Esophagus squamous epithelium (tissue), 5 donors: ENCODE measurements at regions not wholly inside any gene's neighbourhood (a gene's known extent, or its start where the extent isn't known, plus 50 kb on each side); places are given as distances from the start of the nearest gene placed in this dataset.

ENCODE experiments used
- DNase-seq: peaks from one replicate; lab custom pipeline; 2025; lab: John Stamatoyannopoulos, UW
- H3K27ac ChIP-seq, 4 donors: fragments of 200-600 bp; sonication (generic); one replicate each; pipeline ENCODE4 v1.5.1; 2016 to 2019; ENCODE audit warnings: mild to moderate bottlenecking in 1 of 4
- H3K27me3 ChIP-seq, 4 donors: fragments of 200-600 bp; sonication (generic); 1 replicate in 3 of 4; 2 replicates in 1 of 4; pipeline versions ENCODE4 v1.5.1 to v1.6.0; 2017 to 2021; ENCODE audit warnings: antibody characterized with exemption in 1 of 4
- H3K36me3 ChIP-seq, 3 donors: fragments of 200-600 bp; sonication (generic); one replicate each; pipeline ENCODE4 v1.5.1; 2016 to 2019
- H3K4me1 ChIP-seq, 3 donors: fragments of 200-600 bp; sonication (generic); one replicate each; pipeline ENCODE4 v1.5.1; 2017 to 2019
- H3K4me3 ChIP-seq, 4 donors: fragments of 200-600 bp; sonication (generic); 1 replicate in 3 of 4; 2 replicates in 1 of 4; pipeline ENCODE4 v1.5.1; 2016 to 2019; ENCODE audit warnings: mild to moderate bottlenecking in 2 of 4, moderate library complexity in 1 of 4
- H3K9me3 ChIP-seq, 3 donors: fragments of 200-600 bp; sonication (generic); one replicate each; pipeline ENCODE4 v1.5.1; 2016 to 2019
- POLR2A ChIP-seq, 4 donors: fragments of 450-650 bp; IDR thresholded peaks; one replicate each; pipeline ENCODE4 v1.6.1; 2017; ENCODE audit warnings: antibody characterized with exemption in 4 of 4, mild to moderate bottlenecking in 4 of 4, moderate library complexity in 3 of 4
- WGBS, 2 donors: methylation state at CpG; one replicate each; pipeline ENCODE4 v1.1.5; 2018; 5-methylcytosine and 5-hydroxymethylcytosine counted together
- intact Hi-C: fragments of 100-400 bp; cut with DNase I; formaldehyde crosslinking; loops from one replicate; pipeline ENCODE4 v1.15.0; 2022
- TF ChIP-seq, protein P1 (sequence below), 6 experiments: fragments of 450-650 bp in 4 of 6; fragments of 200-600 bp in 2 of 6; sonication (generic) in 2 of 6; IDR thresholded peaks; one replicate each; pipeline ENCODE4 v1.5.1; 2016 to 2019; ENCODE audit warnings: antibody characterized with exemption in 6 of 6, mild to moderate bottlenecking in 4 of 6, moderate library complexity in 4 of 6
- donor health status: DM: yes; HTN: yes; CAD: no.

DNA sequence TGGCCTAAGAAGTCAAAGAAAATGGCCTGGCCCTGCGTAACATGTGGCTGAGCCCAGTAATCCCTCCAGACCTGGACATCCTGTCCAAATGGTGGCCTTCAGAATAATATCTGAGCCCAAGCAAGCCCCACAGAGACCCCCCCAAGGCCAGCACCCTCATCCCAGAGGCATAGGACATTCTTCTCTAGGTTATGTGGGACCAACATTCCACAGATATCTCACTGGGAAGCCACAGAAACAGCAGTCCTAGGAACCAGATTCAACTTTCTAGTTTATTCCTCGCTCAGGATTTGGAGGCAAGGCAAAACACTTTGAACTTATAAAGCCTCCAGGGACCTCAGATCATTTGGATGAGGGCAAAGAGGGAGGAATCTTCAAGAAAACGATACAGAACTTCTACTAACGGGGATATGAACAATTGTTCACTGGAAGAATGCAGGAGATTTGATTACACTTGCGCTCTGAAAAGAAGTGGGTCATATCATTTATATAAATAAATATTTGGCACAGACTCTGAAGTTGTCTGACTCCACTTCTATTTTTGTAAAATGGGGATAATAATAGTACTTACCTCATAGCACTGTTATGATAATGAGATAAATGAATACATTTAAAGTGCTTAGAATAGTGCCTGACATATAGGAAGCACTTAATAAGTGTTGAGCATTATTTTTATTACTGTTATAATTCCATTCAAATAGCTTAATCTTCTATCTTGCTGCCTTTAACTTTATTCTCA is 171.5 kb downstream of the NUAK1 start:
- H3K4me3 ChIP-seq, result no peak overlapping the region
- intact Hi-C loops, result no loop called here
- TF ChIP-seq, protein P1, sequence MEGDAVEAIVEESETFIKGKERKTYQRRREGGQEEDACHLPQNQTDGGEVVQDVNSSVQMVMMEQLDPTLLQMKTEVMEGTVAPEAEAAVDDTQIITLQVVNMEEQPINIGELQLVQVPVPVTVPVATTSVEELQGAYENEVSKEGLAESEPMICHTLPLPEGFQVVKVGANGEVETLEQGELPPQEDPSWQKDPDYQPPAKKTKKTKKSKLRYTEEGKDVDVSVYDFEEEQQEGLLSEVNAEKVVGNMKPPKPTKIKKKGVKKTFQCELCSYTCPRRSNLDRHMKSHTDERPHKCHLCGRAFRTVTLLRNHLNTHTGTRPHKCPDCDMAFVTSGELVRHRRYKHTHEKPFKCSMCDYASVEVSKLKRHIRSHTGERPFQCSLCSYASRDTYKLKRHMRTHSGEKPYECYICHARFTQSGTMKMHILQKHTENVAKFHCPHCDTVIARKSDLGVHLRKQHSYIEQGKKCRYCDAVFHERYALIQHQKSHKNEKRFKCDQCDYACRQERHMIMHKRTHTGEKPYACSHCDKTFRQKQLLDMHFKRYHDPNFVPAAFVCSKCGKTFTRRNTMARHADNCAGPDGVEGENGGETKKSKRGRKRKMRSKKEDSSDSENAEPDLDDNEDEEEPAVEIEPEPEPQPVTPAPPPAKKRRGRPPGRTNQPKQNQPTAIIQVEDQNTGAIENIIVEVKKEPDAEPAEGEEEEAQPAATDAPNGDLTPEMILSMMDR (IDR thresholded peaks at IDR 0.05), result no peak
- no peak for TF ChIP-seq POLR2A (IDR thresholded peaks at IDR 0.05)
- DNase-seq, result no peak
- H3K9me3 ChIP-seq, result no peaks in the 10 kb centered on the region
- no peaks in the 10 kb centered on the region for H3K36me3 ChIP-seq
- no peaks in the 10 kb centered on the region for H3K27me3 ChIP-seq
- H3K27ac ChIP-seq, result no peak overlapping the region
- H3K4me1 ChIP-seq, result peaks cover 0 to 16% (median 3%) of the 10 kb centered on the region in 3 donors
- WGBS, 2 donors, result 49 to 68% methylated on average over 5 of the region's 5 CpGs

DNA sequence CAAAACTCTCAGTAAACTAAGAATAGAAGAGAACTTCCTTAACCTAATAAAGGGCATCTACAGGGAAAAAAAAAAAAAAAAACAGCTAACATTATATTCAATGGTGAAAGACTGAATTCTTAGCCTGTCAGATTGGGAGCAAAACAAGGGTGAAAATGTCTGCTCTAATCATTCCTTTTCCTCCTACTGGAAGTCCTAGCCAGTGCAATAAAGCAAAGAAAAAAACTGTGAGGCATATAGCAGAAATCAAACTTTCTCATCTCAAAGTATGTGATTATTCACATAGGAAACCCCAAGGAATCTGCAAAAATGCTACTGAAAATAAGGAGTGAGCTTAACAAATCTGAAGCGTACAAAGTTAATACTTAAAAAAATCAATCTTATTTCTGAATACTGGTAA is 170.7 kb downstream of the NUAK1 start:
- Histone ChIP-seq H3K4me1 (peaks cover 0 to 16% (median 3%) of the 10 kb centered on the region in 3 donors), H3K9me3 (no peaks in the 10 kb centered on the region), H3K27ac (no peak overlapping the region), H3K27me3 (no peaks in the 10 kb centered on the region), H3K4me3 (no peak overlapping the region), H3K36me3 (no peaks in the 10 kb centered on the region)
- DNase-seq, result no peak
- intact Hi-C loops, result no loop called here
- WGBS, 2 donors, result 91 to 95% methylated on average over 1 of the region's 1 CpG
- no peak for TF ChIP-seq POLR2A (IDR thresholded peaks at IDR 0.05)
- TF ChIP-seq, protein P1 (IDR thresholded peaks at IDR 0.05), result no peak

DNA sequence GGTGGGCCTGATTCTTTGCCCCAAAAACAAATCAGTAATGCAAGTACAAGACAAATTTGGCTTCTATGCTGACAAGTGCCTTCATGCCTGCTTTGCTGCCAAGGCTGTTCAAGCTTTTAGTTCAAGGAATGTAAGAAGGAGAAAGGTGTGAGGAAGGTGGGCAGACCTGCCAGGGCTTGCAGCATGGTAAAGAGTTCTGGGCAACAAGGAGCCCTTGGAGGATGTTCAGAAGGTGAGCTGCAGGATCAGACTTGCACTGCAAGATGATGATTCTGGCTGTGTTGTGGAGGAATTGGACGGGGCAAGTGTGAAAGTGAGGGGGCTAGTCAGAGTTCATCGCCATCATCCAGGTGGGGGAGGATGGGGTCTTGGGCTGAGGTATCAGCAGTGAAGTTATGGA is 167.9 kb downstream of the NUAK1 start:
- TF ChIP-seq, protein P1 (IDR thresholded peaks at IDR 0.05), result no peak
- TF ChIP-seq POLR2A (IDR thresholded peaks at IDR 0.05), result no peak
- no peak for DNase-seq
- WGBS, 2 donors, result 21 to 38% methylated on average over 2 of the region's 2 CpGs
- no peaks in the 10 kb centered on the region for H3K36me3 ChIP-seq
- intact Hi-C loops, result no loop called here
- no peak overlapping the region for H3K27ac ChIP-seq
- no peaks in the 10 kb centered on the region for H3K9me3 ChIP-seq
- H3K4me1 ChIP-seq, result peaks cover 0 to 16% (median 3%) of the 10 kb centered on the region in 3 donors
- no peak overlapping the region for H3K4me3 ChIP-seq
- no peaks in the 10 kb centered on the region for H3K27me3 ChIP-seq

DNA sequence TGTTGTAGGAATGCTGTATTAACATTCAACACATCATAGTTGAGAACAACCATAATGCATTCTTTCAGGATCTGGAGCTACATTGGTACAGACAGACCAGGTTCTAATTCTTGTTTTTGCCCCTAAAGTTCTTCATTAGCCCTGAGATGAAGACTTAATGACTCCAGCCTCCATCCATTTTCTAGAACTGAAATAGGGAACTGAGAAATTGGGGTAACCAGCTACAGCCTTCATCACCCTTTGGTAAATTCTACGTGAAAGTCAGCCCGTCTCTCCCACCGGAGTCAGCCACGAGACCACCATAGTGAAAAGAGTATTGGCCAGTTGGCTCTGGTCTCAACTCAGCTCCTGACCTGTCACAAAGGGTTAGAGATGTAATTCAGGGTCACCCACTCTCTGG is 164.0 kb downstream of the NUAK1 start:
- 88 to 95% methylated on average over 4 of the region's 4 CpGs for WGBS, 2 donors
- Histone ChIP-seq H3K9me3 (no peaks in the 10 kb centered on the region), H3K27ac (no peak overlapping the region), H3K4me3 (no peak overlapping the region), H3K27me3 (no peaks in the 10 kb centered on the region), H3K36me3 (no peaks in the 10 kb centered on the region), H3K4me1 (peaks cover 0 to 16% (median 3%) of the 10 kb centered on the region in 3 donors)
- TF ChIP-seq, protein P1 (IDR thresholded peaks at IDR 0.05), result no peak
- TF ChIP-seq POLR2A (IDR thresholded peaks at IDR 0.05), result no peak
- no peak for DNase-seq
- intact Hi-C loops, result no loop called here

DNA sequence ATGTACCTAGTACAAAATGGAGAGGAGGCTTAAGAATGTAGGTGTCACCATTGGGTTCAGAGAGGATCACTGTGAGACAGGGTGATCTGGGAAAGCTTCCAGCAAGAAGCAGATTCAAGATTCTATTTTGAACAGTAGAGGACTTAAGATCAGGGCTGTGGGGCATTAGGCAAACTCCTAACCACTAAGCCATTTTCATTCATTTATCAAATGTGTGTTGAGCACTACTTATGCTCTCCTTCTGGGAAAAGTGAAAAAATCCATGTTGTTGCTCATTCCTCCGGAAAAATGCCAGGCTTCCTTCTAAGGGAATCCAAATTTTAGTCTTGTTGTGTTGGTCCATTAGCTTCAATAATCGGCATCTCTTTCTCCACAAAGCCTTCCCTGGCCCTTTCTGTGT is 163.4 kb downstream of the NUAK1 start:
- H3K27ac ChIP-seq, result no peak overlapping the region

More for the DNA sequence above, 163.4 kb downstream of the NUAK1 start:
- Histone ChIP-seq H3K9me3 (no peaks in the 10 kb centered on the region), H3K27me3 (no peaks in the 10 kb centered on the region), H3K36me3 (no peaks in the 10 kb centered on the region), H3K4me1 (peaks cover 0 to 13% (median 3%) of the 10 kb centered on the region in 3 donors), H3K4me3 (no peak overlapping the region)
- 75 to 76% methylated on average over 2 of the region's 2 CpGs for WGBS, 2 donors
- intact Hi-C loops, result no loop called here
- DNase-seq, result no peak
- no peak for TF ChIP-seq POLR2A (IDR thresholded peaks at IDR 0.05)
- TF ChIP-seq, protein P1 (IDR thresholded peaks at IDR 0.05), result no peak
